Peyer's patch (tissue), 4 donors: ENCODE measurements at regions not wholly inside any gene's neighbourhood (a gene's known extent, or its start where the extent isn't known, plus 50 kb on each side); places are given as distances from the start of the nearest gene placed in this dataset.
A peak's percentile ranks its signal among the peaks of the same experiment; 100 is the strongest.

Experiments
- CTCF ChIP-seq, 6 experiments: fragments of 450-650 bp in 4 of 6; fragments of 200-600 bp in 2 of 6; sonication (generic) in 1 of 6; IDR thresholded peaks; one replicate each; pipeline ENCODE4 v1.5.1; 2017 to 2019; ENCODE audit warnings: antibody characterized with exemption in 6 of 6, mild to moderate bottlenecking in 3 of 6, moderate library complexity in 1 of 6
- POLR2A ChIP-seq, 2 donors: fragments of 450-650 bp; IDR thresholded peaks; one replicate each; pipeline ENCODE4 v1.5.1; 2017; ENCODE audit warnings: antibody characterized with exemption in 2 of 2, mild to moderate bottlenecking in 2 of 2, moderate library complexity in 2 of 2

- TF ChIP-seq CTCF (IDR thresholded peaks at IDR 0.05) (peak; percentile 43 to 89 (median 70)), POLR2A (IDR thresholded peaks at IDR 0.05) (no peak)
These were observed 142.4 kb downstream of the PSAT1 start for GRCh38 chr9:78439190-78439865.
